A549 (cell line): ENCODE measurements at regions not wholly inside any gene's neighbourhood (a gene's known extent, or its start where the extent isn't known, plus 50 kb on each side); places are given as distances from the start of the nearest gene placed in this dataset.
"Not testable (repeated sequence)": the region's sequence is repeated elsewhere in the genome, so short reads cannot be mapped to it uniquely, and the experiment has no call there.

Experiments
- HDAC2 ChIP-seq: fragments of 200-600 bp; sonication (generic); IDR thresholded peaks from 2 replicates; pipeline ENCODE4 v1.6.1; 2016
- NR3C1 ChIP-seq: fragments of >200 bp; sonication (Bioruptor Twin); formaldehyde crosslinking; IDR thresholded peaks from 3 replicates; pipeline ENCODE4 v1.6.1; 2017
- TF ChIP-seq, protein P1 (sequence below): IDR thresholded peaks from 2 replicates; pipeline ENCODE4 v1.6.1; 2012; ENCODE audit warnings: low read depth, borderline replicate concordance
- TF ChIP-seq, protein P2 (sequence below): fragments of 150-350 bp; IDR thresholded peaks from 2 replicates; pipeline ENCODE4 v1.6.1; 2014; ENCODE audit warnings: low read depth, mild to moderate bottlenecking, low read length
- TF ChIP-seq, protein P3 (sequence below): fragments of >200 bp; sonication (Bioruptor Twin); formaldehyde crosslinking; IDR thresholded peaks from 3 replicates; pipeline ENCODE4 v1.6.1; 2016
- TF ChIP-seq, protein P4 (sequence below): fragments of >200 bp; sonication (Bioruptor Twin); formaldehyde crosslinking; IDR thresholded peaks from 3 replicates; pipeline ENCODE4 v1.5.1; 2016

DNA sequence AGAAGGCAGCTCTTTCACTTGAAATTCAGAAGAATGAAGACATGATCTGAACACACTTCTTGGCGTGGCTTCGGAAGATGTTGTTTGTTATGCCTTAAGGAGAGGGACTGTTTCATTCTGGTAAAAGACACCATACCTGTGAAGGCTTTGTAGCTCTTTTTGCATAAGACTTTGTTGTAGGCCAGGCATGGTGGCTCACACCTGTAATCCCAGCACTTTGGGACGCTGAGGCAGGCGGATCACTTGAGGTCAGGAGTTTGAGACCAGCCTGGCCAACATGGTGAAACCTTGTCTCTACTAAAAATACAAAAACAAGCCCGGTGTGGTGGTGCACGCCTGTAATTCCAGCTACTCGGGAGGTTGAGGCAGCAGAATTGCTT lies 159.3 kb downstream of the ZFP64 start:
- TF ChIP-seq, protein P1, sequence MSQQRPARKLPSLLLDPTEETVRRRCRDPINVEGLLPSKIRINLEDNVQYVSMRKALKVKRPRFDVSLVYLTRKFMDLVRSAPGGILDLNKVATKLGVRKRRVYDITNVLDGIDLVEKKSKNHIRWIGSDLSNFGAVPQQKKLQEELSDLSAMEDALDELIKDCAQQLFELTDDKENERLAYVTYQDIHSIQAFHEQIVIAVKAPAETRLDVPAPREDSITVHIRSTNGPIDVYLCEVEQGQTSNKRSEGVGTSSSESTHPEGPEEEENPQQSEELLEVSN, result not testable (repeated sequence)
- TF ChIP-seq, protein P2, sequence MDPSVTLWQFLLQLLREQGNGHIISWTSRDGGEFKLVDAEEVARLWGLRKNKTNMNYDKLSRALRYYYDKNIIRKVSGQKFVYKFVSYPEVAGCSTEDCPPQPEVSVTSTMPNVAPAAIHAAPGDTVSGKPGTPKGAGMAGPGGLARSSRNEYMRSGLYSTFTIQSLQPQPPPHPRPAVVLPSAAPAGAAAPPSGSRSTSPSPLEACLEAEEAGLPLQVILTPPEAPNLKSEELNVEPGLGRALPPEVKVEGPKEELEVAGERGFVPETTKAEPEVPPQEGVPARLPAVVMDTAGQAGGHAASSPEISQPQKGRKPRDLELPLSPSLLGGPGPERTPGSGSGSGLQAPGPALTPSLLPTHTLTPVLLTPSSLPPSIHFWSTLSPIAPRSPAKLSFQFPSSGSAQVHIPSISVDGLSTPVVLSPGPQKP, result not testable (repeated sequence)
- not testable (repeated sequence) for TF ChIP-seq NR3C1, HDAC2
- TF ChIP-seq, protein P3, sequence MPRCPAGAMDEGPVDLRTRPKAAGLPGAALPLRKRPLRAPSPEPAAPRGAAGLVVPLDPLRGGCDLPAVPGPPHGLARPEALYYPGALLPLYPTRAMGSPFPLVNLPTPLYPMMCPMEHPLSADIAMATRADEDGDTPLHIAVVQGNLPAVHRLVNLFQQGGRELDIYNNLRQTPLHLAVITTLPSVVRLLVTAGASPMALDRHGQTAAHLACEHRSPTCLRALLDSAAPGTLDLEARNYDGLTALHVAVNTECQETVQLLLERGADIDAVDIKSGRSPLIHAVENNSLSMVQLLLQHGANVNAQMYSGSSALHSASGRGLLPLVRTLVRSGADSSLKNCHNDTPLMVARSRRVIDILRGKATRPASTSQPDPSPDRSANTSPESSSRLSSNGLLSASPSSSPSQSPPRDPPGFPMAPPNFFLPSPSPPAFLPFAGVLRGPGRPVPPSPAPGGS, result not testable (repeated sequence)
- TF ChIP-seq, protein P4, sequence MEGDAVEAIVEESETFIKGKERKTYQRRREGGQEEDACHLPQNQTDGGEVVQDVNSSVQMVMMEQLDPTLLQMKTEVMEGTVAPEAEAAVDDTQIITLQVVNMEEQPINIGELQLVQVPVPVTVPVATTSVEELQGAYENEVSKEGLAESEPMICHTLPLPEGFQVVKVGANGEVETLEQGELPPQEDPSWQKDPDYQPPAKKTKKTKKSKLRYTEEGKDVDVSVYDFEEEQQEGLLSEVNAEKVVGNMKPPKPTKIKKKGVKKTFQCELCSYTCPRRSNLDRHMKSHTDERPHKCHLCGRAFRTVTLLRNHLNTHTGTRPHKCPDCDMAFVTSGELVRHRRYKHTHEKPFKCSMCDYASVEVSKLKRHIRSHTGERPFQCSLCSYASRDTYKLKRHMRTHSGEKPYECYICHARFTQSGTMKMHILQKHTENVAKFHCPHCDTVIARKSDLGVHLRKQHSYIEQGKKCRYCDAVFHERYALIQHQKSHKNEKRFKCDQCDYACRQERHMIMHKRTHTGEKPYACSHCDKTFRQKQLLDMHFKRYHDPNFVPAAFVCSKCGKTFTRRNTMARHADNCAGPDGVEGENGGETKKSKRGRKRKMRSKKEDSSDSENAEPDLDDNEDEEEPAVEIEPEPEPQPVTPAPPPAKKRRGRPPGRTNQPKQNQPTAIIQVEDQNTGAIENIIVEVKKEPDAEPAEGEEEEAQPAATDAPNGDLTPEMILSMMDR, result not testable (repeated sequence)
